ENCODE measurements at regions not wholly inside any gene's neighbourhood (a gene's known extent, or its start where the extent isn't known, plus 50 kb on each side); places are given as distances from the start of the nearest gene placed in this dataset.
"Not testable (repeated sequence)": the region's sequence is repeated elsewhere in the genome, so short reads cannot be mapped to it uniquely, and the experiment has no call there.

- DNase-seq, result no peak
Measured at GRCh38 chr5:92370032-92370431, 986.9 kb upstream of the ARRDC3 start.

DNA sequence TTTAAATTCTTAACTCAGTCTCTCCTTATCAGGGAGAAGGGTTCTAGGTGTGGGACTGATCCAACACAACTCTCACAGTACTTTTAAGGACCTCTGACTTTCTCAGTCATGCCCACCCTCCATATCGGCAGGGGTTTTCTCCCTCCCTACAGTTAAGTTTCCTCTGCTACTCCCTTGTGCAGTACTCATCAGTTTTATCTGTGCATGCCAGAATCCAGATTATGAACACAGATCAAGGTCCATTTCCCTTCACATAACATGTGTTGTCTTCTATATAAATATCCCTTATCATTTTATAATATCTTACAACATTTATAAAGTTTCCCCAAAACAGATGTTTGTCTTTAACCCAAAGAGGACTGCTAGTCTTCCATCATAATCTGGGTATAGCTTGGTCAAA is 986.5 kb upstream of the ARRDC3 start:
- no peak for DNase-seq

- DNase-seq, result no peak
Measured at GRCh38 chr5:92364986-92365550, 982.0 kb upstream of the ARRDC3 start.

GRCh38 chr5:92353107-92354030 is 970.3 kb upstream of the ARRDC3 start:
- DNase-seq, result no peak

DNA sequence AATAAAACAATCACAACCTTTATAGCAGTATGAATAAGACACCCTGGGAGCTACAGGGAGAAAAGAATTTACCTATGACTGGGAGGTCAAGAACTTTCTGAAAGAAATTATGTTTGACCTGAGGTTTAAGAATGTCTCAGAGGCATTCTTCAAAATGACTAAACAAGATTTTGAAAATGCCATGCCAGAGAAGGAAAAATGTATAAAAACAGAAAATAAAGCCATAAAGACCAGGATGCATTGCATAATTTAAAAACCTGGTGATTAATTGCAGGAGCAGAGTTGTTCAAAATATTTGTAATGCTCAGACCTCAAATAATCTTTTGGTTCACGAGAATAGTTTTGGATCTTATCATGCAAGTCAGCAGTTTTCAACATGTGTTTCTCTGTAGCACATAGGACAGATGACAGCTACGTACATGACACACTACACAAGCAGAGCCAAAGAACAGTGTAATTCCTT is 954.7 kb upstream of the ARRDC3 start:
- DNase-seq, result no peak

- no peak for DNase-seq
Measured at GRCh38 chr5:92332039-92332438, 948.9 kb upstream of the ARRDC3 start.

GRCh38 chr5:92330365-92330764 is 947.2 kb upstream of the ARRDC3 start:
- no peak for DNase-seq

- no peak for DNase-seq
Measured at GRCh38 chr5:92329759-92330158, 946.6 kb upstream of the ARRDC3 start.

- no peak for DNase-seq
Measured at GRCh38 chr5:92328584-92329259, 945.6 kb upstream of the ARRDC3 start.

DNA sequence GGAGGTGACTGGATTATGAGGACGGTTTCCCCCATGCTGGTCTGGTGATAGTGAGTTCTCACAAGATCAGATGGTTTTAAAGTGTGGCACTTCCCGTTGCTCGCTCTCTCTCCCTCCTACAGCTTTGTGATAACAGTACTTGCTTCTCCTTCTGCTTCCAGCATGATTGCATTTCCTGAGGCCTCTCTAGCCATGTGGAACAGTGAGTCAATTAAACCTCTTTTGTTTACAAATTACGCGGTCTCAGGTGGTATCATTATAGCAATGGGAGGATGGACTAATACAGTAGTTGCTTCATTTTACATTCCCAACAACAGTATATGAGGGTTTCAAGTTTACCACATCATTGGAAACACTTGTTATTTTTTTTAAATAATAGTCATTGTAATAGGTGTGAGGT is 937.3 kb upstream of the ARRDC3 start:
- DNase-seq, result no peak

DNA sequence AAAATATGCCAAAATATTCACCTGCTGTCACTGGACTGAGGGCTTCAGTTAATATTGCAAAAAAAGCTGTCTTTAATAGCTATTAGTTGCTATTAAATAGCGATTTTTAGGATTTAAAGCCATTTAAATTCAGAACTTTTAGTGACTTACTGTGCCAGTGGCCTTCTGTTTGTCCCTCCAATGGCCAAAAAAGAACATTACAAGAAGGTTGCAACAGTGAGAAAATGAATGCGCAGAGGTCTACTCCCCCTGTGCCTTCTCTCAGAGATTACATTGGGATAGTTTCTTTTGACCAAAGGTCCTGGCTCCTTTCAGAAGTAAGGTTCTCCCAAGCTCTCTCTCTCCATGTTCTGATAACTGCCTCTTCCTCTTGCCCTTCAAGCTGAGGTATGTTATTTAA is 930.3 kb upstream of the ARRDC3 start:
- DNase-seq, result no peak

GRCh38 chr5:92309336-92309991 is 926.3 kb upstream of the ARRDC3 start:
- DNase-seq, result no peak

GRCh38 chr5:92308679-92309078 is 925.6 kb upstream of the ARRDC3 start:
- DNase-seq, result no peak

GRCh38 chr5:92302356-92302755 is 919.2 kb upstream of the ARRDC3 start:
- DNase-seq, result not testable (repeated sequence)

DNA sequence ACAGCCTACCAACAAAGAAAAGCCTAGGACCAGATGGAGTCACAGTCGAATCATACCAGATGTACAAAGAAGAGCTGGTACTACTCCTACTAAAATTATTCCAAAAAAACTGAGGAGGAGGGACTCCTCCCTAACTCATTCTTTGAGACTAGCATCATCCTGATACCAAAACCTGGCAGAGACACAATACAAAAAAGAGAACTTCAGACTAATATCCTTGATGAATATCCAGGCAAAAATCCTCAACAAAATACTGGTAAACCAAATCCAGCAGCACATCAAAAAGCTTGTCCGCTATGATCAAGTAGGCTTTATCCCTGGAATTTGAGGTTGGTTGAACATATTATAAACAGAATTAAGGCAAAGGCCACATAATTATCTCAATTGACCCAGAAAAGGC is 900.4 kb upstream of the ARRDC3 start:
- DNase-seq, result no peak

DNA sequence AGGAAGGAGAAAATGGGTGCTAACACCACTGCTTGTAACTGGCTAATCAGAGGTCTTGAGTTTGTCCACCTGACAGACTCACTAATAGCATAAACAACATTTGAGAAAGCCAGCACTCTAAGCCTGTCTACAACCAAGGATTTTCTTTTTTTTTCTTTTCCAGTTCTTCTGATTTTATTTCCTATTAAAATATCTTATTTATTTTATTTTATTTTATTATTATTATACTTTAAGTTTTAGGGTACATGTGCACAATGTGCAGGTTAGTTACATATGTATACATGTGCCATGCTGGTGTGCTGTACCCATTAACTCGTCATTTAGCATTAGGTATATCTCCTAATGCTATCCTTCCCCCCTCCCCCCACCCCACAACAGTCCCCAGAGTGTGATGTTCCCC is 888.6 kb upstream of the ARRDC3 start:
- DNase-seq, result not testable (repeated sequence)

GRCh38 chr5:92268343-92268742 is 885.2 kb upstream of the ARRDC3 start:
- DNase-seq, result no peak

GRCh38 chr5:92267830-92268229 is 884.7 kb upstream of the ARRDC3 start:
- no peak for DNase-seq

DNA sequence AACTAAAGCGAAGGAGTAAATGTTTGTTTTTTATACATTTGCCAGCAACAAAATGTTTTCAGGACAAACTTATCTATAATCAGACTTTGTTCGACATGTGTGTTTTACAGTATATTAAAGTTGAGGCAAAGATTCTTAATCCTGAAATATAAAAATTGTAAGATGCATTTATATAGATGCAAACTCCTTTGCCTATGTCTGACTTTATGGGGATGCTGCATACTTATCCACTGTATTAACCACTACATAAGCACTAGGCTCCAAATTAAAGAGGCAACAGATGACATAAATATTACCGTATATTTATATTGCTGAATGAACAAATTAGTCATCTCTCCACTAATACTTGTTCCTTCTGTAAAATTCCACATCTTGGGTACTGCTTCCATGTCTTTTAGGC is 882.7 kb upstream of the ARRDC3 start:
- no peak for DNase-seq

DNA sequence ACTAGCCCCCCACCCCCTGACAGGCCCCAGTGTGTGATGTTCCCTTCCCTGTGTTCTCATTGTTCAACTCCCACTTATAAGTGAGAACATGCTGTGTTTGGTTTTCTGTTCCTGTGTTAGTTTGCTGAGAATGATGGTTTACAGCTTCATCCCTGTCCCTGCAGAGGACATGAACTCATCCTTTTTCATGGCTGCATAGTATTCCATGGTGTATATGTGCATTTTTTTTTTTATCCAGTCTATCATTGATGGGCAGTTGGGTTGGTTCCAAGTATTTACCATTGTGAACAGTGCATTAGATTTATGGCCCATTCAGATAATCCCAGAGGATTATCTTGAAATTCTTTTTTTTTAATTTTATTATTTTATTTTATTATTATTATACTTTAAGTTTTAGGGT is 872.5 kb upstream of the ARRDC3 start:
- DNase-seq, result not testable (repeated sequence)

GRCh38 chr5:92248518-92248917 is 865.4 kb upstream of the ARRDC3 start:
- DNase-seq, result no peak

GRCh38 chr5:92242170-92242569 is 859.1 kb upstream of the ARRDC3 start:
- DNase-seq, result no peak

GRCh38 chr5:92237896-92238295 is 854.8 kb upstream of the ARRDC3 start:
- DNase-seq, result no peak
